B cell (primary cell): ENCODE measurements at regions not wholly inside any gene's neighbourhood (a gene's known extent, or its start where the extent isn't known, plus 50 kb on each side); places are given as distances from the start of the nearest gene placed in this dataset.

ENCODE experiments used
- ATAC-seq: fragments of 200-7000 bp; cut with Tn5 transposase; one replicate; pipeline ENCODE4 v1.10.0; 2021; ENCODE audit warnings: low read depth, mild to moderate bottlenecking, moderate number of reproducible peaks, moderate library complexity
- CTCF ChIA-PET: fragments of 350-600 bp; sonication (Branson Sonifier 250); formaldehyde crosslinking; loops from one replicate; lab custom pipeline; 2021; ENCODE audit warnings: antibody characterized with exemption, inconsistent platforms; lab: Charles Lee
- POLR2A ChIA-PET: fragments of 350-600 bp; sonication (Branson Sonifier 250); formaldehyde crosslinking; loops from one replicate; lab custom pipeline; 2021; ENCODE audit warnings: antibody characterized with exemption; lab: Charles Lee
- DNase-seq: peaks from one replicate; pipeline ENCODE4 v3.0.0; 2013
- H2AFZ ChIP-seq: 2 replicates; pipeline ENCODE4 v1.6.1; 2012; ENCODE audit warnings: mild to moderate bottlenecking, low read depth, low read length; ENCODE audit not compliant: insufficient read depth, poor library complexity, severe bottlenecking
- H3K27ac ChIP-seq, 2 donors: 1 replicate in 1 of 2; 2 replicates in 1 of 2; pipeline ENCODE4 v1.5.1; 2012 to 2013; ENCODE audit warnings: low read length in 2 of 2, mild to moderate bottlenecking in 2 of 2, moderate library complexity in 1 of 2
- H3K27me3 ChIP-seq, 4 experiments: fragments of 200-600 bp in 1 of 4; sonication (generic) in 1 of 4; replicated peaks in 1 of 4; 1 replicate in 2 of 4; 2 replicates in 2 of 4; pipeline versions ENCODE4 v1.6.1 to v1.7.0; 2013 to 2016; ENCODE audit warnings: low read length in 3 of 4, mild to moderate bottlenecking in 2 of 4, mixed read lengths in 1 of 4, moderate library complexity in 1 of 4; ENCODE audit not compliant: insufficient read depth in 4 of 4, control insufficient read depth in 3 of 4; ENCODE audit errors: control extremely low read depth in 1 of 4
- H3K36me3 ChIP-seq, 2 experiments: replicated peaks in 1 of 2; 1 replicate in 1 of 2; 2 replicates in 1 of 2; pipeline versions ENCODE4 v1.6.1 to v1.7.1; 2013; ENCODE audit warnings: low read length in 1 of 2; ENCODE audit not compliant: insufficient read depth in 2 of 2, control insufficient read depth in 1 of 2; ENCODE audit errors: control extremely low read depth in 1 of 2, extremely low read depth in 1 of 2
- H3K4me1 ChIP-seq, 2 donors: fragments of 200-600 bp in 1 of 2; sonication (generic) in 1 of 2; 1 replicate in 1 of 2; 2 replicates in 1 of 2; pipeline versions ENCODE4 v1.5.1 to v1.6.1; 2013 to 2017; ENCODE audit warnings: low read length in 2 of 2; ENCODE audit not compliant: control insufficient read depth in 2 of 2, insufficient read depth in 2 of 2
- H3K4me2 ChIP-seq: replicated peaks from 2 replicates; pipeline ENCODE3; 2012; ENCODE audit warnings: mild to moderate bottlenecking, low read depth, low read length; ENCODE audit not compliant: poor library complexity, severe bottlenecking
- H3K4me3 ChIP-seq, 5 experiments: fragments of 200-600 bp in 1 of 5; sonication (generic) in 1 of 5; 1 replicate in 3 of 5; 2 replicates in 2 of 5; pipeline versions ENCODE4 v1.5.1 to v1.7.0; 2011 to 2016; ENCODE audit warnings: low read length in 4 of 5, mild to moderate bottlenecking in 4 of 5, low read depth in 2 of 5, control low read depth in 1 of 5, moderate library complexity in 1 of 5; ENCODE audit not compliant: insufficient read depth in 1 of 5; ENCODE audit errors: control extremely low read depth in 1 of 5, extremely low read depth in 1 of 5
- H3K79me2 ChIP-seq: fragments of 200-600 bp; sonication (generic); one replicate; pipeline ENCODE4 v1.6.0; 2016; ENCODE audit warnings: low read length; ENCODE audit not compliant: control insufficient read depth, insufficient read depth
- H3K9ac ChIP-seq: fragments of 200-600 bp; sonication (generic); 2 replicates; pipeline ENCODE4 v1.6.1; 2017; ENCODE audit warnings: mild to moderate bottlenecking, low read length, moderate library complexity
- H3K9me3 ChIP-seq, 3 donors: one replicate each; pipeline versions ENCODE4 v1.6.1 to v1.7.1; 2013; ENCODE audit warnings: low read length in 2 of 3; ENCODE audit not compliant: control insufficient read depth in 2 of 3, insufficient read depth in 1 of 3; ENCODE audit errors: control extremely low read depth in 1 of 3
- H4K20me1 ChIP-seq: 2 replicates; pipeline ENCODE4 v1.6.0; 2012; ENCODE audit warnings: mild to moderate bottlenecking, low read length; ENCODE audit not compliant: insufficient read depth, control insufficient read depth, poor library complexity, severe bottlenecking
- H3K27ac Mint-ChIP-seq: one replicate; pipeline ENCODE4 v1.8.0; 2021; ENCODE audit warnings: mixed read lengths
- H3K27me3 Mint-ChIP-seq: one replicate; pipeline ENCODE4 v1.8.0; 2021; ENCODE audit warnings: mixed read lengths
- H3K4me1 Mint-ChIP-seq: one replicate; pipeline ENCODE4 v1.8.0; 2021; ENCODE audit warnings: mixed read lengths
- H3K4me3 Mint-ChIP-seq: one replicate; pipeline ENCODE4 v1.8.0; 2021; ENCODE audit warnings: mixed read lengths
- H3K9me3 Mint-ChIP-seq: one replicate; pipeline ENCODE4 v1.8.0; 2022; ENCODE audit warnings: mixed read lengths; ENCODE audit not compliant: insufficient read depth
- EZH2 ChIP-seq: IDR thresholded peaks from 2 replicates; pipeline ENCODE4 v1.6.1; 2012; ENCODE audit warnings: borderline replicate concordance, low read depth, mild to moderate bottlenecking, moderate library complexity, low read length; ENCODE audit not compliant: insufficient read depth, poor library complexity, severe bottlenecking
- WGBS: methylation state at CpG from one replicate; pipeline ENCODE4 v1.1.5; 2013; ENCODE audit warnings: missing lambda C conversion rate; ENCODE audit not compliant: insufficient coverage; 5-methylcytosine and 5-hydroxymethylcytosine counted together
- intact Hi-C: fragments of 100-400 bp; cut with micrococcal nuclease; formaldehyde crosslinking; loops from one replicate; pipeline ENCODE4 v1.10.0; 2022
- TF ChIP-seq, protein P1 (sequence below): fragments of 200-600 bp; IDR thresholded peaks from one replicate; pipeline ENCODE4 v1.8.0; 2022; ENCODE audit warnings: antibody characterized with exemption, mild to moderate bottlenecking

DNA sequence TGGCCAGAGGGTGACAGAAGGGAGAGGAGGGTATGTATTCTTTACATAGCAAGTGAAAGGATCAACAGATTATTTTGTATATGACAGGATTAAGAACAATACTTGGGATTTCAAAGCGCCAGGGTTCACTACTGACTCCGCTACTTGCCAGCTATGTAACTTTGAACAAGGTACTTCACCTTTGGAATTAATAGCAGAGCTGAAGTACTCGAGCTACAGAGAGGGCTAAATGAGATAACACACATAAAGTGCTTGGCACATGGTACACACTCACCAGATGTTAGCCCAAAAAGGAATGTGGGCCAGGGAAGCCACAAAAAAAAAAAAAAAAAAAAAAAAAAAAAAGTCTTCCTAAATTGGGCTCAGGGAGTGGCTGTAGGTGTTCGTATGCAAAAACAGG lies 408.4 kb downstream of the BUD13 start:
- Mint-ChIP-seq H3K9me3 (no peaks in the 10 kb centered on the region), H3K4me1 (no peaks in the 10 kb centered on the region), H3K4me3 (no peak overlapping the region), H3K27me3 (peaks cover 13% of the 10 kb centered on the region), H3K27ac (no peak overlapping the region)
- DNase-seq (no peak), ATAC-seq (no peak)
- intact Hi-C loops: no loop called here
- H3K27ac ChIP-seq: no peak overlapping the region
- H3K4me2 ChIP-seq: no peak overlapping the region
- H3K9me3 ChIP-seq: peaks cover 0 to 11% (median 0%) of the 10 kb centered on the region in 3 donors
- TF ChIP-seq EZH2: no peak
- TF ChIP-seq, protein P1, sequence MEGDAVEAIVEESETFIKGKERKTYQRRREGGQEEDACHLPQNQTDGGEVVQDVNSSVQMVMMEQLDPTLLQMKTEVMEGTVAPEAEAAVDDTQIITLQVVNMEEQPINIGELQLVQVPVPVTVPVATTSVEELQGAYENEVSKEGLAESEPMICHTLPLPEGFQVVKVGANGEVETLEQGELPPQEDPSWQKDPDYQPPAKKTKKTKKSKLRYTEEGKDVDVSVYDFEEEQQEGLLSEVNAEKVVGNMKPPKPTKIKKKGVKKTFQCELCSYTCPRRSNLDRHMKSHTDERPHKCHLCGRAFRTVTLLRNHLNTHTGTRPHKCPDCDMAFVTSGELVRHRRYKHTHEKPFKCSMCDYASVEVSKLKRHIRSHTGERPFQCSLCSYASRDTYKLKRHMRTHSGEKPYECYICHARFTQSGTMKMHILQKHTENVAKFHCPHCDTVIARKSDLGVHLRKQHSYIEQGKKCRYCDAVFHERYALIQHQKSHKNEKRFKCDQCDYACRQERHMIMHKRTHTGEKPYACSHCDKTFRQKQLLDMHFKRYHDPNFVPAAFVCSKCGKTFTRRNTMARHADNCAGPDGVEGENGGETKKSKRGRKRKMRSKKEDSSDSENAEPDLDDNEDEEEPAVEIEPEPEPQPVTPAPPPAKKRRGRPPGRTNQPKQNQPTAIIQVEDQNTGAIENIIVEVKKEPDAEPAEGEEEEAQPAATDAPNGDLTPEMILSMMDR: no peak
- no peaks in the 10 kb centered on the region for H3K36me3 ChIP-seq
- peaks cover 0 to 3% (median 0%) of the 10 kb centered on the region in 4 experiments for H3K27me3 ChIP-seq
- ChIA-PET CTCF (no interaction called here), POLR2A (no interaction called here)
- no peaks in the 10 kb centered on the region for H4K20me1 ChIP-seq
- 70% methylated on average over 3 of the region's 4 CpGs for WGBS
- H3K4me3 ChIP-seq: no peak overlapping the region
- H3K79me2 ChIP-seq: no peaks in the 10 kb centered on the region
- no peak overlapping the region for H3K9ac ChIP-seq
- no peaks in the 10 kb centered on the region for H3K4me1 ChIP-seq
- H2AFZ ChIP-seq: no peak overlapping the region

DNA sequence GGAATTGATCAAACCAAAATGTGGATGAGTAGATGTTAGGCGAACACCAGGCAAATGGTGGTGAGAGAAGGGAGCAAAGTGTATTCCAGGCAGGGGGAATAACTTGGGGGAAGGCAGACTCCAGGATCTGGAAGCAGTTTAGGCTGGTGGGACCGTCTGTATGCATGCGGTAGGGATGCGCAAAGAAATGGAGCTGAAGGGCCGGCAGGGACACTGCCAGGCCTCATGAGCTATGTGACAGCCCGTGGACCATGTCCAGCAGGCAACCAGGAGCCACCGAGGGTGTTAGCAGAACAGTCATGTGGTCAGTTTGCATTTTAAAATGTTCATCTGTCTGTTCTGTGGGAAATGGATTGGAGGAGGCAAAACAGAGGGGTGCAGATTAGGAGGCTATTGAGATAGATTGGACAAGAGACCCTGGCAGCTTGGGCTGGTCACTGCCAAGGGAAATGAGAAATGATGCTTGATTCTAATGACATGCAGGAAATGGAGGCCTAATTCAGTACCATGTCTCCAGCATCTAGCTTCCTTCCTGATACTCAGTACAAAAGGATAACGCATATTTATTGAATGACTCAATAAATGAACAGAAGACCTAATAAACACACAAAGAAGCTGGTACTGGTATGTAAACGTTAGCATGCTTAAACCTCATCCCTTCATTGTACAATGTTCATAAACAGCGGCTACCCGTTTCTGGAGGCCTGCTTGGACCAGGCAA lies 412.4 kb downstream of the BUD13 start:
- no peaks in the 10 kb centered on the region for H3K4me1 ChIP-seq
- no peak overlapping the region for H2AFZ ChIP-seq
- no peak overlapping the region for H3K4me3 Mint-ChIP-seq
- ATAC-seq (no peak), DNase-seq (no peak)
- no peaks in the 10 kb centered on the region for H3K79me2 ChIP-seq
- no peaks in the 10 kb centered on the region for H3K4me1 Mint-ChIP-seq
- peaks cover 13% of the 10 kb centered on the region for H3K27me3 Mint-ChIP-seq
- ChIA-PET CTCF (no interaction called here), POLR2A (no interaction called here)
- no peaks in the 10 kb centered on the region for H4K20me1 ChIP-seq
- no peak overlapping the region for H3K27ac Mint-ChIP-seq
- no peak overlapping the region for H3K4me2 ChIP-seq
- WGBS: 88% methylated on average over 9 of the region's 11 CpGs
- H3K9ac ChIP-seq: no peak overlapping the region
- peaks cover 0 to 16% (median 0%) of the 10 kb centered on the region in 3 donors for H3K9me3 ChIP-seq
- H3K27me3 ChIP-seq: peaks cover 0 to 5% (median 1%) of the 10 kb centered on the region in 4 experiments
- H3K9me3 Mint-ChIP-seq: no peaks in the 10 kb centered on the region
- H3K36me3 ChIP-seq: no peaks in the 10 kb centered on the region
- no peak overlapping the region for H3K4me3 ChIP-seq
- intact Hi-C loops: no loop called here
- H3K27ac ChIP-seq: no peak overlapping the region
- TF ChIP-seq EZH2: no peak
- TF ChIP-seq, protein P1: no peak
